Thyroid gland (tissue), 4 donors: ENCODE measurements at regions not wholly inside any gene's neighbourhood (a gene's known extent, or its start where the extent isn't known, plus 50 kb on each side); places are given as distances from the start of the nearest gene placed in this dataset.
"Not testable (repeated sequence)": the region's sequence is repeated elsewhere in the genome, so short reads cannot be mapped to it uniquely, and the experiment has no call there.

Experiments used
- DNase-seq, 2 donors: peaks; one replicate each; pipeline ENCODE4 v3.0.0-alpha.2; 2019
- H3K27ac ChIP-seq, 3 donors: fragments of 200-600 bp; sonication (generic); 1 replicate in 2 of 3; 2 replicates in 1 of 3; pipeline ENCODE4 v1.5.1; 2016 to 2019; ENCODE audit warnings: mild to moderate bottlenecking in 1 of 3, moderate library complexity in 1 of 3
- H3K27me3 ChIP-seq: fragments of 200-600 bp; sonication (generic); one replicate; pipeline ENCODE4 v1.5.1; 2019
- H3K36me3 ChIP-seq, 2 donors: fragments of 200-600 bp; sonication (generic); one replicate each; pipeline ENCODE4 v1.5.1; 2016 to 2019
- H3K4me1 ChIP-seq, 2 donors: fragments of 200-600 bp; sonication (generic); one replicate each; pipeline ENCODE4 v1.5.1; 2017 to 2019
- H3K4me3 ChIP-seq, 3 donors: fragments of 200-600 bp; sonication (generic); replicated peaks in 1 of 3; 1 replicate in 2 of 3; 2 replicates in 1 of 3; pipeline ENCODE4 v1.5.1; 2016; ENCODE audit warnings: mild to moderate bottlenecking in 1 of 3
- H3K9me3 ChIP-seq: fragments of 200-600 bp; sonication (generic); one replicate; pipeline ENCODE4 v1.5.1; 2017
- POLR2A ChIP-seq, 2 donors: fragments of 450-650 bp; IDR thresholded peaks; one replicate each; pipeline ENCODE4 v1.6.1; 2017; ENCODE audit warnings: antibody characterized with exemption in 2 of 2, mild to moderate bottlenecking in 2 of 2, moderate library complexity in 1 of 2
- WGBS, 2 donors: methylation state at CpG; one replicate each; pipeline ENCODE4 v1.1.5; 2017; 5-methylcytosine and 5-hydroxymethylcytosine counted together
- intact Hi-C: fragments of 100-400 bp; cut with DNase I; formaldehyde crosslinking; loops from one replicate; pipeline ENCODE4 v1.15.1; 2023
- TF ChIP-seq, protein P1 (sequence below), 6 experiments: fragments of 200-600 bp in 3 of 6; fragments of 450-650 bp in 3 of 6; sonication (generic) in 3 of 6; IDR thresholded peaks; one replicate each; pipeline ENCODE4 v1.5.1; 2016 to 2019; ENCODE audit warnings: antibody characterized with exemption in 6 of 6, mild to moderate bottlenecking in 2 of 6, inconsistent platforms in 1 of 6, moderate library complexity in 1 of 6

DNA sequence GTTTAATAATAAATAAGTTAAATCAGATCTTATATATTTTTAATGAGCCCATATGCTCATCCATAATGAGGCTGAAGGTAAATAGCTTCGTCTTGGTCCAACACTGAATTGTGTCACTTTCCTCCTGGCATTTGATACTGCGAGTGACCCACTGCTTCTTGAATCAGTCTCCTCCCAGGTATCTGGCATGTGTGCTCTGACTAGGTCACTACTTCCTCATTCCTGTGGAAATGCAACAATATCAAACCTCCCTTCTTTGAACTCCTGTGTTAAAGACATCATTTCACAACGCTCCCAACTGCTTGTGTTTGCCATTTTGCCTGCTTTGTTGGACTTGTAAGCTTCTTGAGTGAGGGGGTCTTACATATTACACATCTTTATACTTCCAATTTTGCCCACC, 157.7 kb downstream of the SLC24A2 start:
- Histone ChIP-seq H3K36me3 (no peaks in the 10 kb centered on the region), H3K4me1 (no peaks in the 10 kb centered on the region), H3K4me3 (no peak overlapping the region), H3K27me3 (no peaks in the 10 kb centered on the region), H3K27ac (no peak overlapping the region), H3K9me3 (no peaks in the 10 kb centered on the region)
- 69 to 73% methylated on average over 3 of the region's 3 CpGs for WGBS, 2 donors
- no peak for DNase-seq
- intact Hi-C loops, result no loop called here
- no peak for TF ChIP-seq POLR2A (IDR thresholded peaks at IDR 0.05)
- TF ChIP-seq, protein P1, sequence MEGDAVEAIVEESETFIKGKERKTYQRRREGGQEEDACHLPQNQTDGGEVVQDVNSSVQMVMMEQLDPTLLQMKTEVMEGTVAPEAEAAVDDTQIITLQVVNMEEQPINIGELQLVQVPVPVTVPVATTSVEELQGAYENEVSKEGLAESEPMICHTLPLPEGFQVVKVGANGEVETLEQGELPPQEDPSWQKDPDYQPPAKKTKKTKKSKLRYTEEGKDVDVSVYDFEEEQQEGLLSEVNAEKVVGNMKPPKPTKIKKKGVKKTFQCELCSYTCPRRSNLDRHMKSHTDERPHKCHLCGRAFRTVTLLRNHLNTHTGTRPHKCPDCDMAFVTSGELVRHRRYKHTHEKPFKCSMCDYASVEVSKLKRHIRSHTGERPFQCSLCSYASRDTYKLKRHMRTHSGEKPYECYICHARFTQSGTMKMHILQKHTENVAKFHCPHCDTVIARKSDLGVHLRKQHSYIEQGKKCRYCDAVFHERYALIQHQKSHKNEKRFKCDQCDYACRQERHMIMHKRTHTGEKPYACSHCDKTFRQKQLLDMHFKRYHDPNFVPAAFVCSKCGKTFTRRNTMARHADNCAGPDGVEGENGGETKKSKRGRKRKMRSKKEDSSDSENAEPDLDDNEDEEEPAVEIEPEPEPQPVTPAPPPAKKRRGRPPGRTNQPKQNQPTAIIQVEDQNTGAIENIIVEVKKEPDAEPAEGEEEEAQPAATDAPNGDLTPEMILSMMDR (IDR thresholded peaks at IDR 0.05), result no peak

DNA sequence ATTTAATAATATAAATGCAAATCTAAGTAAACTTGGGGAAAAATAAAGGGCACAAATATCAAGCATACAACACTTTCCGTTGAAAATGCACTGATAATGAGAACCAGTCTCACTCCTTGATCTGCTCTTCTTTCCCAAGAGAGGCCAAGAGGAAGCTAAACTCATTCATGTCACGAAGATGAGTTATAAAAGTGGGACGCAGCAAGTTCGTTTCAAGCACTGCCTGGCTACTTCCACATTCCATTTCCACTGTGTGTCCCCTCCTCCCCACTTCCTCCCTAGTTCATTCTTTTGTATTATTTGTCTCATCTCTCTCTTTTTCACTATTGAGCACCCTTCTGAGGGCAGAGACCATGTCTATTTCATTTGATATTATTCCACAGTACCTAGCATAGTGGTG, 158.1 kb downstream of the SLC24A2 start:
- no peaks in the 10 kb centered on the region for H3K4me1 ChIP-seq
- no peaks in the 10 kb centered on the region for H3K36me3 ChIP-seq
- intact Hi-C loops, result no loop called here
- WGBS, 2 donors, result 48 to 52% methylated on average over 4 of the region's 4 CpGs
- no peak overlapping the region for H3K4me3 ChIP-seq
- no peaks in the 10 kb centered on the region for H3K9me3 ChIP-seq
- no peak for TF ChIP-seq POLR2A (IDR thresholded peaks at IDR 0.05)
- TF ChIP-seq, protein P1 (IDR thresholded peaks at IDR 0.05), result no peak
- H3K27ac ChIP-seq, result no peak overlapping the region
- no peaks in the 10 kb centered on the region for H3K27me3 ChIP-seq
- DNase-seq, result no peak

DNA sequence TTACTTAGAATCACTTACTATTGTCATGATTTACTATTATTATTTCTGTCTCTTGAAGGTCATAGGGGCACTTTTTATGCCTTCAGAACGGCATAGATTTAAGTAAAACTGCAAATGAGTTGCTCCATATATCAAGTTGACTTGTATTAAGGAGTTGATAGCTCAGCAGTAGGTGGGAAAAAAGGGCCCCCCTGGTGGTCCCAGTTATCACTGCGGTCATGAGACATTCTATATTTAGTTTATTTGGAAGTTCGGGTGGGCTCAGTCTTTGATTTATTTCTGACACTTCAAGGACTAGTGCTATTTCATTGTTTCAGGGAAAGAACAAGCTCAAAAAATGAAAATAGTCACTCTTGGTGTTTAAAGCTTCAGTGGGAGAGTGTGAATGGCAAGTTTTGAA, 159.3 kb downstream of the SLC24A2 start:
- no peak overlapping the region for H3K27ac ChIP-seq
- DNase-seq, result no peak
- H3K36me3 ChIP-seq, result no peaks in the 10 kb centered on the region
- H3K9me3 ChIP-seq, result no peaks in the 10 kb centered on the region
- intact Hi-C loops, result no loop called here
- TF ChIP-seq POLR2A (IDR thresholded peaks at IDR 0.05), result no peak
- TF ChIP-seq, protein P1 (IDR thresholded peaks at IDR 0.05), result no peak
- WGBS, 2 donors, result 64 to 65% methylated on average over 3 of the region's 3 CpGs
- no peaks in the 10 kb centered on the region for H3K27me3 ChIP-seq
- no peak overlapping the region for H3K4me3 ChIP-seq
- H3K4me1 ChIP-seq, result no peaks in the 10 kb centered on the region

DNA sequence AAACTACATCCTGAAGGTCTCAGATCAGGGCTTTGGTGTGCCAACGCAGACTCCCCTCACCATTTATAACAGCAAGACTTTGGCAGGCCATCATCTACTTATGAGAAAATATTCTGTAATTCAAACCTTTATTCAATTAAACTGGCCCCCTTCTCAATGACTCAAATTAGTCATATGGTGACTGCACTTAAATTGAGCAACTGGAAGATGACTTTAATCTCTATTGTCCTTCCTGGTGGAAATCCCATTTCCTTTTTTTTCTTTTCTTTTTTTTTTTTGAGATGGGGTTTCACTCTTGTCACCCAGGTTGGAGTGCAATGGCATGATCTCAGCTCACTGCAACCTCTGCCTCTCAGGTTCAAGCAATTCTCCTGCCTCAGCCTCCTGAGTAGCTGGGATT, 163.4 kb downstream of the SLC24A2 start:
- H3K36me3 ChIP-seq, H3K27ac ChIP-seq, intact Hi-C loops, H3K4me1 ChIP-seq, H3K4me3 ChIP-seq, DNase-seq, H3K27me3 ChIP-seq, H3K9me3 ChIP-seq: not testable (repeated sequence)
- 95 to 96% methylated on average over 1 of the region's 1 CpG for WGBS, 2 donors

- no peaks in the 10 kb centered on the region for H3K9me3 ChIP-seq
- no peak overlapping the region for H3K4me3 ChIP-seq
- H3K27me3 ChIP-seq, result no peaks in the 10 kb centered on the region
- intact Hi-C loops, result no loop called here
- no peak for DNase-seq
- H3K27ac ChIP-seq, result no peak overlapping the region
- TF ChIP-seq, protein P1 (IDR thresholded peaks at IDR 0.05), result no peak
- no peak for TF ChIP-seq POLR2A (IDR thresholded peaks at IDR 0.05)
- H3K4me1 ChIP-seq, result no peaks in the 10 kb centered on the region
- WGBS, 2 donors, result 84 to 85% methylated on average over 3 of the region's 3 CpGs
- no peaks in the 10 kb centered on the region for H3K36me3 ChIP-seq
These were observed 164.3 kb downstream of the SLC24A2 start for GRCh38 chr9:19624519-19624918.

DNA sequence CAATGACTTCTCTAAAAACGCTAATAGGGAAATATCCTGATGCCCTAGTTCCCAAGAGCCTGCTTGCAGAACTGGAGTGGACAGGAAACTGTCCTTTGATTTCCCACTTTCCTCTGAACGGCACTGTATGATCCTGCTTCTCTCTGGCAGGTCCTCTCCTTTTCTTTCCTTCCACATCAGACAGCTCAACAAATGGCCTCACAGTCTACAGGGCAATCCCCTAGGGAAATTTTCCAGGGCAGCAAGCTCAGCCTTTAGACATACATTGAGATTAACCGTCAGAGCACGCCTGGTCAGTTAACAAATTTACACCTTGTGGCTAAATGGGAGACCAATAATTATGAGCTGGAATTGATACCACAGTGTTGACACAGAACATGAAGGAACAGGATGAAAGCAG, 164.9 kb downstream of the SLC24A2 start:
- 46 to 51% methylated on average over 4 of the region's 4 CpGs for WGBS, 2 donors
- intact Hi-C loops, result no loop called here
- H3K36me3 ChIP-seq, result no peaks in the 10 kb centered on the region

More for the DNA sequence above, 164.9 kb downstream of the SLC24A2 start:
- Histone ChIP-seq H3K9me3 (no peaks in the 10 kb centered on the region), H3K27ac (no peak overlapping the region), H3K4me1 (no peaks in the 10 kb centered on the region), H3K27me3 (no peaks in the 10 kb centered on the region), H3K4me3 (no peak overlapping the region)
- TF ChIP-seq, protein P1 (IDR thresholded peaks at IDR 0.05), result no peak
- TF ChIP-seq POLR2A (IDR thresholded peaks at IDR 0.05), result no peak
- no peak for DNase-seq
